HL-60 (cell line): ENCODE measurements at regions not wholly inside any gene's neighbourhood (a gene's known extent, or its start where the extent isn't known, plus 50 kb on each side); places are given as distances from the start of the nearest gene placed in this dataset.

Experiments used
- DNase-seq, 2 experiments: peaks; one replicate each; pipeline ENCODE4 v3.0.0-alpha.2; 2010 to 2020; ENCODE audit warnings: low read depth in 1 of 2, low spot score in 1 of 2
- H3K27ac ChIP-seq: fragments of 250-450 bp; sonication (Bioruptor Pico); replicated peaks from 2 replicates; pipeline ENCODE4 v1.5.1; 2020; ENCODE audit warnings: mild to moderate bottlenecking, moderate library complexity
- H3K27me3 ChIP-seq: fragments of 250-450 bp; sonication (Bioruptor Pico); 2 replicates; pipeline ENCODE4 v1.5.1; 2021; ENCODE audit warnings: mild to moderate bottlenecking, moderate library complexity; ENCODE audit not compliant: insufficient read depth, poor library complexity, severe bottlenecking
- H3K4me3 ChIP-seq: replicated peaks from 2 replicates; pipeline ENCODE4 v1.5.1; 2011; ENCODE audit warnings: mild to moderate bottlenecking, control low read depth, low read length; ENCODE audit not compliant: insufficient read depth
- GABPA ChIP-seq: IDR thresholded peaks from 2 replicates; pipeline ENCODE4 v1.6.1; 2012; ENCODE audit warnings: low read depth
- POLR2AphosphoS5 ChIP-seq: IDR thresholded peaks from 2 replicates; pipeline ENCODE4 v1.6.1; 2012; ENCODE audit warnings: low read depth
- SPI1 ChIP-seq: IDR thresholded peaks from 2 replicates; pipeline ENCODE4 v1.6.1; 2012; ENCODE audit warnings: low read depth, mild to moderate bottlenecking, borderline replicate concordance
- TF ChIP-seq, protein P1 (sequence below): IDR thresholded peaks from 2 replicates; pipeline ENCODE4 v1.6.1; 2012; ENCODE audit warnings: low read depth; ENCODE audit not compliant: insufficient replicate concordance
- TF ChIP-seq, protein P2 (sequence below): IDR thresholded peaks from one replicate; pipeline ENCODE4 v1.5.1; 2011; ENCODE audit warnings: low read length, control low read depth, inconsistent platforms; ENCODE audit not compliant: insufficient read depth

DNA sequence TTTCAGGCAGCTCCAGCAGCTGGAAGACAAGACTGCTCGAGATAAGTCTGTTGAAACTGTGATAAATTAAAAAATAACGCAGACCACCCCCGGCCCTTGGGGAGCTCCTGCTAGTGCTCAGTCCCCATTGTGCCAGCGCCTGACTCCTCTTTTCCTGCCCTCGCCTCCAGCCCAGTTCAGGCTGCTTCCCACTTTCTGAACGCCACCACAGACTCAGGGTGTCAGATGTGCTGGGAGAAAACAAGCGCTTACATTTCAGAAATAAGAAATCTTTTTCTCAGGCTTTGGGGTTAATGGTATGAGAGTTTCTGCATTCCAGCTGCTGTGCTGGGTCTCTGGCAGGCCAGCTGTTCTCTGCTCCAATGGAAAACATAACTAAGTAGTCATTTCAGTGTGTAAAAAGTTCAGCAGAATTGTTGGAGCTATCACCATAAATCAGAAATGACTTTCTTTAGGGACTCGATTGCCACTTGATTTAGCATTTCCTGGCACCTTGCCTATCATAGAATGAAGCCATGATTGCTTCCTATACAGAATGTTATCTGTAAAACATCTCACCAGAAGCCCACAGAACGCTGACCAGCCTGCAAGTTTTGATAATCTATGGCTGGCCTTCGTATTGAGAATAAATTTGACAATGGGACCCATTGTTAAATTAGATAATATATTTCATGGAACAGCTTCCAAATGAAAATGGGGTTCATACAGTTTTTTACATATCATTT, 257.0 kb upstream of the ZNF32 start:
- DNase-seq = no peak
- peaks cover 6% of the 10 kb centered on the region for H3K27me3 ChIP-seq
- no peak overlapping the region for H3K27ac ChIP-seq
- TF ChIP-seq POLR2AphosphoS5 = no peak
- TF ChIP-seq, protein P1, sequence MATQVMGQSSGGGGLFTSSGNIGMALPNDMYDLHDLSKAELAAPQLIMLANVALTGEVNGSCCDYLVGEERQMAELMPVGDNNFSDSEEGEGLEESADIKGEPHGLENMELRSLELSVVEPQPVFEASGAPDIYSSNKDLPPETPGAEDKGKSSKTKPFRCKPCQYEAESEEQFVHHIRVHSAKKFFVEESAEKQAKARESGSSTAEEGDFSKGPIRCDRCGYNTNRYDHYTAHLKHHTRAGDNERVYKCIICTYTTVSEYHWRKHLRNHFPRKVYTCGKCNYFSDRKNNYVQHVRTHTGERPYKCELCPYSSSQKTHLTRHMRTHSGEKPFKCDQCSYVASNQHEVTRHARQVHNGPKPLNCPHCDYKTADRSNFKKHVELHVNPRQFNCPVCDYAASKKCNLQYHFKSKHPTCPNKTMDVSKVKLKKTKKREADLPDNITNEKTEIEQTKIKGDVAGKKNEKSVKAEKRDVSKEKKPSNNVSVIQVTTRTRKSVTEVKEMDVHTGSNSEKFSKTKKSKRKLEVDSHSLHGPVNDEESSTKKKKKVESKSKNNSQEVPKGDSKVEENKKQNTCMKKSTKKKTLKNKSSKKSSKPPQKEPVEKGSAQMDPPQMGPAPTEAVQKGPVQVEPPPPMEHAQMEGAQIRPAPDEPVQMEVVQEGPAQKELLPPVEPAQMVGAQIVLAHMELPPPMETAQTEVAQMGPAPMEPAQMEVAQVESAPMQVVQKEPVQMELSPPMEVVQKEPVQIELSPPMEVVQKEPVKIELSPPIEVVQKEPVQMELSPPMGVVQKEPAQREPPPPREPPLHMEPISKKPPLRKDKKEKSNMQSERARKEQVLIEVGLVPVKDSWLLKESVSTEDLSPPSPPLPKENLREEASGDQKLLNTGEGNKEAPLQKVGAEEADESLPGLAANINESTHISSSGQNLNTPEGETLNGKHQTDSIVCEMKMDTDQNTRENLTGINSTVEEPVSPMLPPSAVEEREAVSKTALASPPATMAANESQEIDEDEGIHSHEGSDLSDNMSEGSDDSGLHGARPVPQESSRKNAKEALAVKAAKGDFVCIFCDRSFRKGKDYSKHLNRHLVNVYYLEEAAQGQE = no peak
- TF ChIP-seq SPI1 = no peak
- TF ChIP-seq, protein P2, sequence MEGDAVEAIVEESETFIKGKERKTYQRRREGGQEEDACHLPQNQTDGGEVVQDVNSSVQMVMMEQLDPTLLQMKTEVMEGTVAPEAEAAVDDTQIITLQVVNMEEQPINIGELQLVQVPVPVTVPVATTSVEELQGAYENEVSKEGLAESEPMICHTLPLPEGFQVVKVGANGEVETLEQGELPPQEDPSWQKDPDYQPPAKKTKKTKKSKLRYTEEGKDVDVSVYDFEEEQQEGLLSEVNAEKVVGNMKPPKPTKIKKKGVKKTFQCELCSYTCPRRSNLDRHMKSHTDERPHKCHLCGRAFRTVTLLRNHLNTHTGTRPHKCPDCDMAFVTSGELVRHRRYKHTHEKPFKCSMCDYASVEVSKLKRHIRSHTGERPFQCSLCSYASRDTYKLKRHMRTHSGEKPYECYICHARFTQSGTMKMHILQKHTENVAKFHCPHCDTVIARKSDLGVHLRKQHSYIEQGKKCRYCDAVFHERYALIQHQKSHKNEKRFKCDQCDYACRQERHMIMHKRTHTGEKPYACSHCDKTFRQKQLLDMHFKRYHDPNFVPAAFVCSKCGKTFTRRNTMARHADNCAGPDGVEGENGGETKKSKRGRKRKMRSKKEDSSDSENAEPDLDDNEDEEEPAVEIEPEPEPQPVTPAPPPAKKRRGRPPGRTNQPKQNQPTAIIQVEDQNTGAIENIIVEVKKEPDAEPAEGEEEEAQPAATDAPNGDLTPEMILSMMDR = no peak
- TF ChIP-seq GABPA = no peak
- H3K4me3 ChIP-seq = no peak overlapping the region

DNA sequence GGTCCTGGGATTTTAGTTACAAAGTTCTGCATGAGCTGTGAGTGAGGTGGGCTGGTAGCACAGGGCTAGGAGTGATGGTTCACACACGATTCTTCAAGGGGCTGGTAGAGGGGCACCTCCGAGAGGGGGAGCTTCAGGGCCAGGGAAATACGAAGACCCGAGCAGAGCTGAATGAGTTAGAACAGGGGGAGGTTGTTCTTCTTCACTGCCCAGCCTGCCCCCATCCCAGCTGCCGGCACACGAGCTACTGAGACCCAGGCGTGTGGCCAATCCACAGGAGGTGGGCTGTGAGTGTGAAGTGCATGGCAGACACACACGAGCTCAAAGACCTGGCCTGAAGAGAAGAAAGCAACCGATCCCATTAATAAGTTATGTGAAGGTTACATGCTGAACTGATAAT, 256.2 kb upstream of the ZNF32 start:
- Histone ChIP-seq H3K27ac (no peak overlapping the region), H3K27me3 (peaks cover 6% of the 10 kb centered on the region), H3K4me3 (no peak overlapping the region)
- no peak for DNase-seq
- no peak for TF ChIP-seq GABPA
- TF ChIP-seq, protein P1 = no peak
- TF ChIP-seq SPI1 = no peak
- no peak for TF ChIP-seq POLR2AphosphoS5
- TF ChIP-seq, protein P2 = no peak

DNA sequence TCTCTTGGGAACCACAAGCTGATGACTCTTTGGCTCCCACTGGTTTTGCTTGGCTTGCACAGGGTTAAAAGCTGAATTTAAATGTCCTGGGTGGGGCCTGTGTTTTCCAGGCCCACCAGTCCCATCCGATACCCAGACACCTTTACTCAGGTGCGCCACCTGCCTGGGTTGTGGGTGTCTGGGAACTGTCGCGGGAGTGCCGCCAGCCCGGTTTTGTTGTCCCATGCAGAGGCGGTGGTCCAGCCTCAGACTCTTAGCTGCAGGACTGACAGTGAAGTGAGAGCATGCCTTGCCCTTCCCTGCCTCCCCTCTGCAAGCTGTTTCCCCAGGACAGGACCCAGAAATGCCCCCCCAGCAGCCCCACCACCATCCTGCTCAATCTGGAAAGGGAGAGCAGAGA, 255.6 kb upstream of the ZNF32 start:
- Histone ChIP-seq H3K27me3 (peaks cover 6% of the 10 kb centered on the region), H3K27ac (no peak overlapping the region), H3K4me3 (no peak overlapping the region)
- no peak for DNase-seq
- TF ChIP-seq SPI1 (no peak), POLR2AphosphoS5 (no peak), GABPA (no peak)
- TF ChIP-seq, protein P2 = no peak
- TF ChIP-seq, protein P1 = no peak
